ENCODE measurements at regions not wholly inside any gene's neighbourhood (a gene's known extent, or its start where the extent isn't known, plus 50 kb on each side); places are given as distances from the start of the nearest gene placed in this dataset.
"Not testable (repeated sequence)": the region's sequence is repeated elsewhere in the genome, so short reads cannot be mapped to it uniquely, and the experiment has no call there.

DNA sequence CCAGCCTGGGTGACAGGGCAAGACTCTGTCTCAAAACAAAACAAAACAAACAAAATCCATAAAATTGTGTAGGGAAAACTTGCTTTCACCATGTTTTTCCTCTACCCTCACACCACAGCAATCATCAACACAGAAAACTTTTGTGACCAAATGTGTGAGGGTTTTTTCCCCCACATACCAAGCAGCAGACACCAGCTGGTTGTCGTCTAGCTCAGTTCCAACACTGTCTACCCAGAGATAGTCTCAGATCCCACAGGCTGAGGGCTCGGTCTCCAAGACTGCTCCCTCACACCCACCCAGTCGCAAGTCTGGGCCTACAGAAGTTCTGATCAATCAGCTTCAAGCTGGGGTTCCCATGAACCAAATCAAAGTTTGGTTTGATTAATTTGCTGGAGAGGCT is 322.4 kb upstream of the MAGI2 start:
- DNase-seq: no peak

DNA sequence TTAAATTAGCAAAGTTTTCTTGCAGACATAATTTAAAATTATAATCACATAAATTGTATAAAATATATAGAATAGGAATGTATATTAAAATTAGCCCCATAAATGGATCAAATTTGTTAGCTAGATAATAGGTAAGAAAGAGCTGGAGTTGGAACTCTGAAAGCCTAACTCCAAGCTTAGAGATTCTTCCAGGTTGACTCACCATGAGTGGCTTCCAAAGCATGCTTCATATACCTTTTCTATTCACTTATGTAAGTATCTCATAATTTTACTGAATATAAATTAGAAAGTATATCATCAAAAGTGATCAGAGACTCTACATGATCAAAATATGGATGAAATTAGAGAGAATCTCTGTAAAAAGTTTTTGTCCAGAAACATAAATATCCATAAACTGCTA is 320.7 kb upstream of the MAGI2 start:
- DNase-seq: no peak

DNA sequence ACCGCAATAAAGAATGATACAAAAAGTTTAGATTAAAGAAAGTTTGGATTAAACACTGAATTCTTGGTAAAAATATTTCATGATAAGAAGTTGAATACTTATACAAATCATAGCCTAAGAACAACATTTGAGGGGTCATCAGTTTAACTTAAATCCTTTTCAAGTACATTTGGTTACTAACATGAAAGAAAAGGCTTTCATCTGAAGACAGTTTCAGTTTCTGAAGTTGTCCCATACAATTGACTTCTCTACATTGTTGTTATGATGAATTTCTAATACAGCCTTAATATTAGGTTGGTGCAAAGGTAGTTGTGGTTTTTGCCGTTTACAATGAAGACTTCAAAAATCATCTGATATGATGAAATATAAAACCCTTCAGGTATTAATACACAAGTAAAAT is 317.5 kb upstream of the MAGI2 start:
- no peak for DNase-seq

DNA sequence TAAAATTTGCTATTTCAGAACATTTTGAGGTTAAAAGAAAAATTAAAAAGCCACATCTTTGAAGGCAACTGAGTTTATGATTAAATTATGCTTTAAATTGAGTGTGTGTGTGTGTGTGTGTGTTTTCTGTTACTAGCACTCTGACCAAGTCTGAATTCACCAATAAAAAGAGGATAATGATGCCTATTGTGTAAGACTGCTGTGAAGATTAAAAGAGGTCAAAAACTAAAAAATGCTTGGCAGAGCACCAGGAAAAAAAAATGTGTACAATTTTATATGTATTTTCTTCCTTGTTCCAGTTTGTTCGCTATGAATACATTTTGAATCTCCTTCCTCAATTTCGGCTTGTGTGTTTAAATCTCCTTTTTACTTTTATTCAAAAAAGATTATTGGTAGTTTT is 316.6 kb upstream of the MAGI2 start:
- no peak for DNase-seq

DNA sequence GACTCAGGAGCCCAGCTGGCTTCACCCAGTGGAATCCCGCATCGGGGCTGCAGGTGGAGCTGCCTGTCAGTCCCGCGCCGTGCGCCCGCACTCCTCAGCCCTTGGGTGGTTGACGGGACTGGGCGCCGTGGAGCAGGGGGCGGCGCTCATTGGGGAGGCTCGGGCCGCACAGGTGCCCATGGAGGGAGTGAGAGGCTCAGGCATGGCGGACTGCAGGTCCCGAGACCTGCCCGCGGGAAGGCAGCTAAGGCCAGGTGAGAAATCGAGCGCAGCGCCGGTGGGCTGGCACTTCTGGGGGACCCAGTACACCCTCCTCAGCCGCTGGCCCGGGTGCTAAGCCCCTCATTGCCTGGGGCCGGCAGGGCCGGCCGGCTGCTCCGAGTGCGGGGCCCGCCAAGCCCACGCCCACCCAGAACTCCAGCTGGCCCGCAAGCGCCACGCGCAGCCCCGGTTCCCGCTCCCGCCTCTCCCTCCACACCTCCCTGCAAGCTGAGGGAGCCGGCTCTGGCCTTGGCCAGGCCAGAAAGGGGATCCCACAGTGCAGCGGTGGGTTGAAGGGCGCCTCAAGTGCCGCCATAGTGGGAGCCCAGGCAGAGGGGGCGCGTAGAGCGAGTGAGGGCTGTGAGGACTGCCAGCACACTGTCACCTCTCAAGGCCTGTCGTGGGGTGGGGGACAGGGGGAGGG is 314.6 kb upstream of the MAGI2 start:
- not testable (repeated sequence) for DNase-seq

DNA sequence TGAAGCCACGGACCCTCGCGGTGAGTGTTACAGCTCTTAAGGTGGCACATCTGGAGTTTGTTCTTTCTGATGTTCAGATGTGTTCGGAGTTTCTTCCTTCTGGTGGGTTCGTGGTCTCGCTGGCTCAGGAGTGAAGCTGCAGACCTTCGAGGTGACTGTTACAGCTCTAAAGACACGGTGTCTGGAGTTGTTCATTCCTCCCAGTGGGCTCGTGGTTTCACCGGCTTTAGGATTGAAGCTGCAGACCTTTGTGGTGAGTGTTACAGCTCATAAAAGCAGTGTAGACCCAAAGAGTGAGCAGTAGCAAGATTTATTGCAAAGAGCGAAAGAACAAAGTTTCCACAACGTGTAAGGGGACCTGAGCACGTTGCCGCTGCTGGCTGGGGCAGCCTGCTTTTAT is 313.7 kb upstream of the MAGI2 start:
- DNase-seq: not testable (repeated sequence)

DNA sequence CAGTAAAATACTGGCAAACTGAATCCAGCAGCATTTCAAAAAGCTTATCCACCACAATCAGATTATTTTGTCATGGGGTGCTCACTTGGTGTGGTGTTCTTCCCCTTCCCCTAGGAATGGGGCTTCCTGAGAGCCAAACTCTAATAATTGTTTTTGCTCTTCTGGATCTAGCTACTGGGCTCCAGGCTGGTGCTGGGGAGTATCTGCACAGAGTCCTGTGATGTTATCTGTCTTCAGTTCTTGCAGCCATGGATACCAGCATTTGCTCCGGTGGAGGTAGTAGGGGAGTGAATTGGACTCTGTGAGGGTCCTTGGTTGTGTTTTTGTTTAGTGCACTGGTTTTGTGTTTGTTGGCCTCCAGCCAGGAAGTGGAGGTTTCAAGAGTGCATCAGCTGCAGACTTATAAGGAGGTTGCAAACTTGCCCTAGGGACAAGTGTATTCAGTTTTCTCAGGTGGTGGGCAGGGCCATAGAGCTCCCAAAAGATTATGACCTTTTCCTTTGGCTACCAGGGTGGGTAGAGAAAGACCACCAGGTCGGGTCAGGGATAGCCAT is 308.5 kb upstream of the MAGI2 start:
- DNase-seq: no peak

DNA sequence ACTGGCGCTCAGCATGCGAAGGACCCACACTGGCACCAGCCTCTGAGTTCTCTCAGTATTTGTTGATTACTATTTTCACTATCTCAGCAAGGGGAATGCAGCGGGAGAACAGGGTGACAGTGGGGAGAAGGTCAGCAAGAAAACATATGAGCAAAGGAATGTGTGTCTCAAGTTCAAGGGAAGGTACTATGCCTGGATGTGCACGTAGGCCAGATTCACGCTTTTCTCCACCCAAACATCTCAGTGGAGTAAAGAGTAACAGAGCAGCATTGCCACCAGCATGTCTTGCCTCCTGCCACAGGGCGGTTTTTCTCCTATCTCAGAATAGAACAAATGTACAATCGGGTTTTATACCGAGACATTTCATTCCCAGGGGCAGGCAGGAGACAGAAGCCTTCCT is 297.5 kb upstream of the MAGI2 start:
- peak; percentile 6 for DNase-seq

DNA sequence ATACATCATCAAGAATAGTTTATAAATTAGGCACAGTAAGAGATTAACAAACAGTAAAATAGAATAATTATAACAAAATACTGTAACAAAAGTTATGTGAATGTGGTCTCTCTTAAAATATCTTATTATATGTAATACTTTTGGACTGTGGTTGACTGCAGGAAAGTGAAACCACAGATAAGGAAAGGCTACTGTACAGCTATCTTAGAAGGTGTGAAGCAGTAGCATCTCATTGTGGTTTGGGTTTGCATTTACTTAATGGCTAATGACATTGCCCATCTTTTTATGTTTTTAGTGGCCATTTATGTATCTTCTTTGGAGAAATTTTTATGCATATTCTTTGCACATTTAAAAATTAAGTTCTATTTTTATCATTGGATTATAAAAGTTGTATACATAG is 296.4 kb upstream of the MAGI2 start:
- DNase-seq: peak; percentile 30

DNA sequence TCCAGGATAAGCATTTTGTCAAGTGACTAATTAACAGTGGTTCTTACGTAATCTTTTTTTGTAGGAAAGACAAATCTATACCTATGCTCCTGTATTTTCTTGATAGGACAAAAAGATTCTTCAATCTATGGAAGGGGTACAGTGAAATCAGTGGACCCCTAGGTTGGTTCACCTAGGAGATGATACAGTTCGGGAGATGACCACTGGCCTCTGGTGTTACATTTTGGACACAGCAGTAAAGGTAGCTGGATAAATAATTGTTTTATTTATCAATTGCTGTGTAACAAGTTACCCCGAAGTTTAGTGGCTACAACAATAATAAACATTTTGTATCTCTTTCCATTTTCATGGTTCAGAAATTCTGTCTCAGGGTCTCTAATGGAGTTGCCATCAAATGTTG is 288.2 kb upstream of the MAGI2 start:
- no peak for DNase-seq

DNA sequence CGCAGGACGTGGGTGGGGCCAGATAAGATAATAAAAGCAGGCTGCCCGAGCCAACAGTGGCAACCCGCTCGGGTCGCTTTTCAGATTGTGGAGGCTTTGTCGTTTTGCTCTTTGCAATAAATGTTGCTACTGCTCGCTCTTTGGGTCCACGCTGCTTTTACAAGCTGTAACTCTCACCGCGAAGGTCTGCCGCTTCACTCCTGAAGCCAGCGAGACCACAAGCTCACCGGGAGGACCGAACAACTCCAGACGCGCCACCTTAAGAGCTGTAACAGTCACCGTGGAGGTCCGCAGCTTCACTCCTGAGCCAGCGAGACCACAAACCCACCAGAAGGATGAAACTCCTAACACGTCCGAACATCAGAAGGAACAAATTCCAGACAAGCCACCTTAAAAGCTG is 286.6 kb upstream of the MAGI2 start:
- DNase-seq: no peak

DNA sequence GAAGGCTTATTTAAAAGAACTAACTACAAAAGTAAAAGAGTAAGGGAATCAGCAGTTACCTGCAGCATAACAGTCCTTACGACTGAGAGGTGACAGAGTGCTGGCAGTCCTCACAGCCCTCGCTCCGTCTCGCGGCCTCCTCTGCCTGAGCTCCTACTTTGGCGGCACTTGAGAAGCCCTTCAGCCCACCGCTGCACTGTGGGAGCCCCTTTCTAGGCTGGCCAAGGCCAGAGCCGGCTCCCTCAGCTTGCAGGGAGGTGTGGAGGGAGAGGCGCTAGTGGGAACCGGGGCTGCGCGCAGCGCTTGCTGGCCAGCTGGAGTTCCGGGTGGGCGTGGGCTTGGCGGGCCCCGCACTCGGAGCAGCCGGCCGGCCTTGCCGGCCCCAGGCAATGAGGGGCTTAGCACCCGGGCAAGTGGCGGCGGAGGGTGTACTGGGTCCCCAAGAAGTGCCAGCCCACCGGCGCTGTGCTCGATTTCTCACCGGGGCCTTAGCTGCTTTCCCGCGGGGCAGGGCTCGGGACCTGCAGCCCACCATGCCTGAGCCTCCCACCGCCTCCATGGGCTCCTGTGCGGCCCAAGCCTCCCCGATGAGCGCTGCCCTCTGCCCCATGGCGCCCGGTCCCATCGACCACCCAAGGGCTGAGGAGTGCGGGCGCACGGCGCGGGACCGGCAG is 285.7 kb upstream of the MAGI2 start:
- DNase-seq: not testable (repeated sequence)

DNA sequence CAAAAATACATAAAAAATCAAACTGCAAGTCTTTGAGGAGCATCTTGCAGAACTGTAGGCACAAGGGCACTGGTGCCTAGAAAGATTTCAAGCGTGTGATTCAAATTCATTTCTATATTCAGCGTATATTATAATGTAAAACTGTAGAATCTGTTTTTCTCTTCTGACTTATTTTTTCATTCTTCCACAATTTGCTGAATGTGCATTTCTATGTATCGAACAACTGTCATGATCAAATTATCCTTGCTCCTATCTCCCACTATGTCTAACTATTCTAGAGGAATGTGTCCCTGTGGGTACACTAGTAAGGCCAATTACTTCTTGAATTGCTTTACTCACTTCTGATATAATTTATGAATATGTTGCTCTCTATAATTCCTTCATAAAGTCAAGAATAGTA is 283.0 kb upstream of the MAGI2 start:
- no peak for DNase-seq

DNA sequence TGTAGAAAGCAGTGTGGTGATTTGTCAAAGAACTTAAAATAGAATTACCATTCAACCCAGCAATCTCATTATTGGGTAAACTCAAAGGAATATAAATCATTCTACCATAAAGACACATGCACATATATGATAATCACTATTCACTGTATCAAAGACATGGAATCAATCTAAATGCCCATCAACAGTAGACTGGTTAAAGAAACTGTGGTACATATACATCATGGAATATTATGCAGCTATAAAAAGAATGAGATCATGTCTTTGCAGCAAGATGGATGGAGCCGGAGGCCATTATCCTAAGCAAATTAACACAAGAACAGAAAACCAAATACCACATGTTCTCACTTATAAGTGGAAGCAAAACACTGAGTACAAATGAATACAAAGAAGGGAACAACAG is 281.5 kb upstream of the MAGI2 start:
- DNase-seq: no peak

DNA sequence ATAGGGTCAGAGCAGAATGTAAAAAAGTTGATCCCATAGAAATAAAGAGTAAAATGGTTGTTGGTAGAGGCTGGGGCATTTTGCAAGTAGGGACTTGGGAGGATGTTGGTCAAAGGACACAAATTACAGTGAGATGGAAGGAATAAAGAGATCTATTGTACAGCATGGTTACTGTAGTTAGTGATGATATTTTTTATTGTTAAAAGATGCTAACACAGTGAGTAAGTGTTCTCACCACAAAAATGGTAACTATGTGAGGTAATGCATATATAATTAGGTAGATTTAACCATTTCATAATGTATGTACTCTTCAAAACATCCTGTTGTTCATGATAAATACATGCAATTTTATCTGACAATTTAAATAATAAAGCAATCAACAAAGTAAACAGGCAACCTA is 280.7 kb upstream of the MAGI2 start:
- DNase-seq: no peak

DNA sequence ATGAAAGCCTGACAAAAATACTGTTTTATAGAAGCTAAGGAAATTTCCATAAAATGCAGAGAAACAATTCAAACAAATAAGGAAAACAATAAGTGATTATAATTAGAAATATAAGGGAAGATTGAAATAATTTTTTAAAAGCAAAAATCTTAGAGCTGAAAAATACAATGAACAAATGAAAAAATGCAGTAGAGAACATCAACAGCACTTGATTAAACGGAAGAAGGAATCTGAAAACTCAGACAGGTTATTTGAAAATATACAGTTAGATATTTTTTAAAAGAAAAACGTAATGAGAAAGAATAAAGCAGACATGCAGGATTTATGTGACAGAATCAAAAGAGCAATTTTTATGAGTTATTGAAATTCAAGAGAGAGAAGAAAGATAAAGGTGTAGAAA is 279.1 kb upstream of the MAGI2 start:
- DNase-seq: no peak

DNA sequence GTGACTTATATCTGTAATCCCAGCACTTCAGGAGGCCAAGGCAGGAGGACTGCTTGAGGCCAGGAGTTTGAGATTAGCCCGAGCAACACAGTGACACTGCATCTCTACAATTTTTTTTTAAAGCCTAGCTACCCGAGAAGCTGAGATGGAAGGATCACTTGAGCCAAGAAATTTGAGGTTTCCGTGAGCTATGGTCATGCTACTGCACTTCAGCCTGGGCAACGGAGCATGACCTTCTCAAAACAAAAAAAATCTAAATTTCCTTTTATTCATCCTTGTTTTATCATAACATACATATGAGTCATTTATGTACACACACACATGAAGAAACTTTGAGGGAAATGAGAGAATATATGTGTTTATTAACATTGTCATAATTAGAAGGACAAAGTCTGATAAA is 277.5 kb upstream of the MAGI2 start:
- no peak for DNase-seq

DNA sequence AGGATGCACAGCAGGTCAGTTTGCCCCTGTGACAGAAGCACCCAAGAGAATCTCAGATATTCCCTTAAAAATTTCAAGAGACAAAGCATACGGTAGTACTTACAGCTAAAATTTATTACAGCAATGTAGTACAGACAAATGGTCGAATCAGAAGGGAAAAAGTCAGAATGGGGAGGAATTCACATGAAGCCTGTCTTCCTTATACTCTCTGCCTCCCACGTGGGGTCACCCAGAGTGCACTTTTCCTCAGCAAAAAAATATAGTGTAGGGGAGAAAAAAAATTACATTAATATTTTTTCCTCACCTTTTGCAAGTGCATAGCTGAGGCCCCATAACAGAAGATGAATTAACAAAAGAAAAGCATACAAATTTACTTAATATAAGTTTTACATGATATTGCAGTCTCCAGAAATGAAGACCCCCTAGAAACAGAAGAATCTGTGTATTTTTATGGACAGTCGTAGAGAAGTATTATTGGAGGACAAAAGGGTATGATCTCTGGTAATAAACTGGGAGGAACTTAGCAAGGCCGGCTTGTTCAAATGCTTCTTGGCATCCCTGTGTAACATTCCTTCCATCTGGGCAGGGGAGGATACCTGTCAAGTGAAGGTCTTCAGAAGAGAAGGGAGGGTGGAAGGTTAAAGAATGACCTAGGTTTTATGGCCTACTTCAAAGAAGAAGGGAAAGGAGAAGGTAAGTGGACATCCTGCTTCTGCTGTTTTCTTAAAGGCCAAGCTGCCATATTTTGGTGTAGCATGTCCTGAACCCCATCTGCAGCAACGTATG is 270.6 kb upstream of the MAGI2 start:
- DNase-seq: no peak

DNA sequence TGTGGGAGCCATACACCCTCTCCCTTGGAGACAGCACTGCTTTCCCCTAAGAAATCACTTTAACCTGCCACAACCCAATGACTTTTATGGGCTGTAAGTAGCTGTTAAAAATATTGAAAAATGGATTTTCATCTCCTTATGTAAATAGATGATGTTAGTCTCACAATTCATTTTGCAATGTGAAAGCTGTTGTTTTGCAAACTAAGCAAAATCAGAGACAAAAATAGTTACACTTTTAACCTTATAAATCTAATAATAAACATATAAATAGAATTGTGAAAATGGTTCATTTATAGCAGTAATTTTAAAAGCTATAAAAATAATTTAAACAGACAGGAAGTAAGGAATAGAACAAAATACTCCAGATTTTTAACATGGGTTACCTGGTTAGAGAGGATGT is 268.8 kb upstream of the MAGI2 start:
- no peak for DNase-seq

DNA sequence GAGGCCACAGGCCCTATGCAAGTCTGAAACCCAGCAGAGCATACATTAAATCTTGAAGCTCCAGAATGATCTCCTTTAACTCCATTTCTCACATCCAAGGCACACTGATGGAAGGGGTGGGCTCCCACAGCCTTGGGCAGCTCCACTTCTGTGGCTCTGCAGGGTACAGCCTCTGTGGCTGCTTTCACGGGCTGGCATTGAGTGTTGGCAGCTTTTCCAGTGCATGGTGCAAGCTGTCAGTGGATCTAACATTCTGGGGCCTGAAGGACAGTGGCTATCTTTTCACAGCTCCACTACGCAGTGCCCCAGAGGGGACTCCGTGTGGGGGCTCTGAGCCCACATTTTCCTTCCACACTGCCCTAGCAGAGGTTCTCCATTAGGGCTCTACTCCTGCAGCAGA is 265.7 kb upstream of the MAGI2 start:
- no peak for DNase-seq

DNA sequence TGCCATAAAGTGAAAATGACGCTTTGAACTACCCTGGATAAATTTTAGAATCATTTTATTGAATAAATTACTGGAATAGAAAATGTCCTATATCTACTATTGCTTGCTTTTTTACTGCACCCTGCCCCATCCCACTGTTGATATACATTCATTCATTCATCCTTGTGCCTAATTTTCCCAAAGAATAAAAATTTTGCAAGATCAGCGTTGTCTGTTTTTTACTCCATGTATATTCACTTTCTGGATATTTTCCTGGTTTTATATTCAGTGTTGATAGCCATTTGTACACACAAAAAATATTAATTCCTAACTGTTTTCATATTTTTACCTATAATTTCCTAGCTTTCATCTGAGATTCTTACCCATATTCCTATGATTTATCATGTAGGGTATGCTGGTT is 262.9 kb upstream of the MAGI2 start:
- no peak for DNase-seq

DNA sequence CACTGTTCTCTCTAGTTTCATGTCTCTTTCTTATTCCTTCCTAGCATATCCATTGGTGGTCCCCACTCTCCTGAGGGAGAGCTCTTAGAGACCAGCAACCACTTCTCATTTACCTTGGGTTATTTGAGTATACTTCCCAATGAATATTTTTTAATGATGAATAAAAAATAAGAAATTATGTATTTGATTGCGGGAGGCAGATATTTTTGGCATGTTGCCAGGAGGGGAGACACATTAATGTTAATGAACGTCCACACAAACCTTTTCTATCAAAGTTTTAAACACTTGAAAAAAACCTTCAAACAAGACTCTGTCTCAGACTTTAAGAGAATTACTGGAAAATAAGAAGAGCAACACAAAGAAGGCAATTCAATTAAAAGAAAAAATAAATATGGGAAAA is 260.6 kb upstream of the MAGI2 start:
- DNase-seq: peak; percentile 1

DNA sequence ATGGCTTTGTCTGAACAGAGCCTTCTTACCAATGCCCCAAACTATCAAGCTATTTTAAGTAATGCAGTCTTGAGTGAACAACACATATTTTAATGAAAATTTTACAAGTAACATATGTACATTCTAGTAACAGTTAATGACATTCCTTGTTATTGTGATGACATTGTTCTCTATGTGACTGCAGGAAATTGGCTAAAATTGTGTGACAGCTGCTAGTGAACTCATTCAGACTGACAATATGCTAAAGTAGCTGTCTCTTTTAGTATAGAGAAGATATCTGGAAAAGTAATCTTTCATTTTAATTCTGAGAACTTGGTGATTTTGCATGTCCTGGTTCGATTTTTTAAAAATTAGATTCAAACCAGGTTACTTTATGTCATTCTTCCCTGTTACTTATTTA is 259.8 kb upstream of the MAGI2 start:
- no peak for DNase-seq

DNA sequence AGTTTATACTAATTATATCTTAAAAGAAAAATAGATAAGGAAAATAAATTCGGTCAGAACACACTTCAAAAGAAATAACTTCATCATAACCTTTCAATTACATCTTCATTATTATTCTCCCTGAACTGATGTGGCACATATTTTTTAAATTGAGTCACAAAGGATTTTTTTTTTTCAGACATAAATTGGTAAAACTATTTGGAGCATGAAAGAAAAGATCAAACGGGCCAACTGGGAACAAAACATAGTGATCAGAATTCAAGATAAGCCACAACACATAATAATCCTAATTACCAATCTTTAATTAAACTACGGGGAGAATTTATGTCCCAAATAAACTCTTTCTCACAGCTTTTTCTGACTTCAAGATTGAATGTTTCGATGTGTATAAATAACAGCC is 258.2 kb upstream of the MAGI2 start:
- no peak for DNase-seq

All from hematopoietic multipotent progenitor cell treated with erythropoietin and hydrocortisone succinate and interleukin-3 and kit ligand, for 6 days (in vitro differentiated cells).